Neural crest cell (in vitro differentiated cells): ENCODE measurements at regions not wholly inside any gene's neighbourhood (a gene's known extent, or its start where the extent isn't known, plus 50 kb on each side); places are given as distances from the start of the nearest gene placed in this dataset.

Experiments used
- DNase-seq: peaks from one replicate; pipeline ENCODE4 v3.0.0; 2021; ENCODE audit warnings: low read depth, mixed read lengths, low spot score
- H3K27ac Mint-ChIP-seq: one replicate; pipeline ENCODE4 v1.8.0; 2021; ENCODE audit warnings: mild to moderate bottlenecking, mixed read lengths; ENCODE audit not compliant: unreplicated experiment
- H3K27me3 Mint-ChIP-seq: 2 replicates; pipeline ENCODE4 v1.8.0; 2021; ENCODE audit warnings: low read depth, mild to moderate bottlenecking, mixed read lengths
- H3K36me3 Mint-ChIP-seq: 2 replicates; pipeline ENCODE4 v1.8.0; 2021; ENCODE audit warnings: low read depth, mild to moderate bottlenecking, mixed read lengths
- H3K4me1 Mint-ChIP-seq: 2 replicates; pipeline ENCODE4 v1.8.0; 2021; ENCODE audit warnings: mixed read lengths
- H3K4me3 Mint-ChIP-seq: one replicate; pipeline ENCODE4 v1.8.0; 2021; ENCODE audit warnings: mild to moderate bottlenecking, mixed read lengths
- H3K9me3 Mint-ChIP-seq: 2 replicates; pipeline ENCODE4 v1.8.0; 2021; ENCODE audit warnings: mixed read lengths
- CTCF ChIP-seq: fragments of 200-600 bp; sonication (generic); conservative IDR thresholded peaks from 2 replicates; pipeline ENCODE4 v1.5.0; 2021; ENCODE audit warnings: antibody characterized with exemption, mild to moderate bottlenecking

DNA sequence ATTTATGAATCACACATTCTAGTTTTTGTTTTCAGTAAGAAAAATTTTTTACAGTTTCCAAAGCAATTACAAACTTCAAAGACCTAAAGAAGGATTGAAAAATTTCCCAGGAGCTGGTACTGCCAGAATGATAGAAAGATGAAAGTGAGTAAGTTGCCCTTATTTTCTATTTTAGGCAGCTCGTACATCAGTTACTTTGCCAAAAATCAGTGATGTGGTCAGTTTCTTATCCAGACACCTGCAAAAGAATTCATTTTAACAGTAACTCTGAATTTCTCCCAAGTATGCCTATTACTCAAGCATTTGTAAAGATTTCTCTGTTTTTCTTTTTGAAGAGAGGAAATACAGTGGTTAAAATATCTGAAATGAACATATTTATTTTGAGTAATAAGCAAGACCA lies 976.3 kb upstream of the RAG2 start:
- TF ChIP-seq CTCF, result no peak
- no peak overlapping the region for H3K4me3 Mint-ChIP-seq

DNA sequence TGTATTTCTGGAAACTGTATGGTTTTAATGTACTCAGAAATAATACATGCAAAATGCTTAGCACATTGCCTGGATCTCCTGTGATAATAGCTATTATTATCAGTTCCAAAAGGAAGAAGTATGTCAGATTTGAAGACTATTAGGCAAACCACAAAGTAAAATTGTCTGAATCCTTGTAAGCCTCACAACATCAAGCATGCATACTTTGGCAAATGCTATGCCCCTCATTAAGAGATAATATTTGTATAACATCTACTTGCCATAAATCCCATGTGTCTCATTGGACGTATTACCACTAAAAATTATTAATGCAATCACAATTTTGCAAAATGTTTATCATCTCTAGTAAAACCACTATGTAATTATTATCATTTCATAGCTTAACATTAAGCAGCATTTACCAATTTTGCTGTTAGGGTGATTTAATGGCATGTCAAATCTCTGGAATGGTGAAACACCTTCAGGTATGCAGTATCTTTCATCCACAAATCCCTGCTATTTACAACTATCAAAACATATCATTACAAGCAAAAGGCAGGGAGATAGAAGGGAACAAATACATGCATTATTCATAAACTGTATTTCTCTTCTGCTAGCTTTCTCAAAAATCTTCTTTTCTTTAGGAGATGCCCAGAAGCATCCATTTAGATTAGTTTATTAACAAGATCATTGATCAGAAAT lies 974.6 kb upstream of the RAG2 start:
- DNase-seq, result no peak
- H3K4me3 Mint-ChIP-seq, result no peak overlapping the region
- TF ChIP-seq CTCF, result no peak
- no peaks in the 10 kb centered on the region for H3K36me3 Mint-ChIP-seq
- no peaks in the 10 kb centered on the region for H3K27me3 Mint-ChIP-seq
- no peak overlapping the region for H3K27ac Mint-ChIP-seq
- no peaks in the 10 kb centered on the region for H3K4me1 Mint-ChIP-seq
- no peaks in the 10 kb centered on the region for H3K9me3 Mint-ChIP-seq

More for the DNA sequence above, 976.3 kb upstream of the RAG2 start:
- Mint-ChIP-seq H3K36me3 (no peaks in the 10 kb centered on the region), H3K9me3 (no peaks in the 10 kb centered on the region), H3K27me3 (no peaks in the 10 kb centered on the region), H3K4me1 (no peaks in the 10 kb centered on the region), H3K27ac (no peak overlapping the region)
- no peak for DNase-seq

DNA sequence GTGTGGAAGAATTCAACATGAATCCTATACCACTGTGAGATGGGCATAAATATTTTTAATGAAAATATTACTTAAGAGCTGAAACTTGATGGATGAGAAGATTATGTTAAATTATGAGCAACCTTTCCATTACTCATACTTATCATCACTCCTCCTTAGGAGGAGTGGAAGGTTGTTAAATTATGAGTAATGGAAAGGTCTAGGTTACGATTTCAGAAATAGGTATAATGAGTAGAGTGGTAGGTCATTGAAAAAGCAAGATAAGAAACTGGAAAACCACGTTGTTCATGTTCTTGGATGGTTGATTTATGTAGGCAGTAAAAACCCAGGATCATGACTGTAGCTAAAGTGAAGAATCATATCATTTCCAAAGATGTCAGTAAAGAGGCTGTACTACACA lies 973.2 kb upstream of the RAG2 start:
- TF ChIP-seq CTCF, result no peak
- Mint-ChIP-seq H3K4me1 (no peaks in the 10 kb centered on the region), H3K4me3 (no peak overlapping the region), H3K9me3 (no peaks in the 10 kb centered on the region), H3K36me3 (no peaks in the 10 kb centered on the region), H3K27me3 (no peaks in the 10 kb centered on the region), H3K27ac (no peak overlapping the region)
- no peak for DNase-seq

- Mint-ChIP-seq H3K4me1 (peaks cover 14% of the 10 kb centered on the region), H3K9me3 (no peaks in the 10 kb centered on the region), H3K27ac (no peak overlapping the region), H3K4me3 (no peak overlapping the region), H3K27me3 (no peaks in the 10 kb centered on the region), H3K36me3 (no peaks in the 10 kb centered on the region)
- no peak for TF ChIP-seq CTCF
- DNase-seq, result no peak
These were observed 963.0 kb upstream of the RAG2 start for GRCh38 chr11:37560991-37561390.

GRCh38 chr11:37560346-37560745 lies 962.3 kb upstream of the RAG2 start:
- Mint-ChIP-seq H3K4me1 (peaks cover 14% of the 10 kb centered on the region), H3K36me3 (no peaks in the 10 kb centered on the region), H3K4me3 (no peak overlapping the region), H3K27ac (no peak overlapping the region), H3K27me3 (no peaks in the 10 kb centered on the region), H3K9me3 (no peaks in the 10 kb centered on the region)
- no peak for TF ChIP-seq CTCF
- DNase-seq, result no peak
